Fibroblast of skin of left biceps (primary cell): ENCODE measurements at regions not wholly inside any gene's neighbourhood (a gene's known extent, or its start where the extent isn't known, plus 50 kb on each side); places are given as distances from the start of the nearest gene placed in this dataset.

ENCODE experiments used
- DNase-seq, 2 experiments: peaks; one replicate each; pipeline ENCODE4 v3.0.0-alpha.2; 2013; ENCODE audit warnings: low read depth in 2 of 2

GRCh38 chr9:86534572-86535258 lies 180.5 kb upstream of the TUT7 start:
- peak; percentile 92 to 93 for DNase-seq

GRCh38 chr9:86531971-86532640 lies 177.9 kb upstream of the TUT7 start:
- DNase-seq = peak; percentile 68 to 72

- peak; percentile 86 to 93 for DNase-seq
Observed at GRCh38 chr9:86531273-86531970, 177.2 kb upstream of the TUT7 start.

GRCh38 chr9:86529496-86530275 lies 175.5 kb upstream of the TUT7 start:
- no peak for DNase-seq

GRCh38 chr9:86526021-86526420 lies 171.8 kb upstream of the TUT7 start:
- DNase-seq = no peak

GRCh38 chr9:86525182-86525581 lies 171.0 kb upstream of the TUT7 start:
- no peak for DNase-seq

- DNase-seq = no peak
Observed at GRCh38 chr9:86521977-86522376, 167.8 kb upstream of the TUT7 start.

- no peak for DNase-seq
Observed at GRCh38 chr9:86521322-86521721, 167.1 kb upstream of the TUT7 start.

GRCh38 chr9:86519066-86519615 lies 164.9 kb upstream of the TUT7 start:
- no peak for DNase-seq

GRCh38 chr9:86517475-86517874 lies 163.3 kb upstream of the TUT7 start:
- DNase-seq = no peak

- DNase-seq = no peak
Observed at GRCh38 chr9:86516564-86516963, 162.4 kb upstream of the TUT7 start.

- DNase-seq = no peak
Observed at GRCh38 chr9:86515221-86515620, 161.0 kb upstream of the TUT7 start.

- no peak for DNase-seq
Observed at GRCh38 chr9:86513429-86513828, 159.2 kb upstream of the TUT7 start.

- DNase-seq = no peak
Observed at GRCh38 chr9:86512929-86513328, 158.7 kb upstream of the TUT7 start.

GRCh38 chr9:86511614-86512360 lies 157.6 kb upstream of the TUT7 start:
- no peak for DNase-seq

- no peak for DNase-seq
Observed at GRCh38 chr9:86508208-86508903, 154.1 kb upstream of the TUT7 start.

- no peak for DNase-seq
Observed at GRCh38 chr9:86507212-86507630, 153.0 kb upstream of the TUT7 start.

GRCh38 chr9:86503942-86504341 lies 149.7 kb upstream of the TUT7 start:
- DNase-seq = no peak

- no peak for DNase-seq
Observed at GRCh38 chr9:86503314-86503713, 149.1 kb upstream of the TUT7 start.

GRCh38 chr9:86500667-86501435 lies 146.6 kb upstream of the TUT7 start:
- peak; percentile 92 to 94 for DNase-seq
